ENCODE measurements at regions not wholly inside any gene's neighbourhood (a gene's known extent, or its start where the extent isn't known, plus 50 kb on each side); places are given as distances from the start of the nearest gene placed in this dataset.
"Not testable (repeated sequence)": the region's sequence is repeated elsewhere in the genome, so short reads cannot be mapped to it uniquely, and the experiment has no call there.

DNA sequence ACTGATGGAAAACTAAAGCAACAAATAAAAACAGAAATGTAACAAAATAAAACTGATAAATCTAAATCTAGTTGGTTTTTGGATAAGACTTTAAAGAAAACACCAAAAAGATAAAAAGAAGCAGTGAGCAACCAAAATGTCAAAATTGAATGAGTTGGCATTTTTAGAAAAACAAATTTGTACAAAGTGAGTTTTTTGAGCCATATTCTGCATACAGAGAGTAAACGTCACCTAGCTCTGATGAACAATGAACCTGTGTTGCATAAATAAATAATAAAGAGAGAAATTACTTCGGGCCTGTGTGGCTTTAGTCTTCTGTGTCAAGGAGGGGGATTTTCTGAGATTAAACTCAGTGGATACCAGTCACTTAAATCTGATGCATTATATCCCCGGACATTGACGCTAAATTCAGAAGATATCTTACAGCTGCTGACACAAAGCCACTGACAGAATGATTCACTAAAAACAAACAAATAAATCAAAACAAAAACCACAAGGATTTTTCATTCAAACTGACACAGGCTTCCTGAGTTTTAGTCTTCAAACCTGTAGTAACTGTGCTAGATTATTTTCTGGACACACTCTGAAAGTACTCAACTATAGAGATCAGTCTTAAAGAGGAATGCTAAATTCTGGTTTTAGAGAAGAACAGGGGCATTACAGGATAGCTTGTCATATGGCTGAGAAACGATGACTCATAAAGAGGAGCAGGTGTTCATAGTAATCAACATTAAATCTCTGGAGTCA lies 403.5 kb upstream of the ST8SIA4 start:
- Histone ChIP-seq H3K4me2 (ENCODE audit: low read depth, low read length, poor library complexity, severe bottlenecking) (no peak overlapping the region), H3K9me3 (ENCODE audit: insufficient read depth, low read length) (no peaks in the 10 kb centered on the region), H3K9me2 (replicated peaks; ENCODE audit: insufficient read depth, low read length) (no peaks in the 10 kb centered on the region), H3K27ac (ENCODE audit: low read depth, low read length) (no peak overlapping the region), H3K4me3 (ENCODE audit: insufficient read depth, low read length, poor library complexity, severe bottlenecking) (no peak overlapping the region), H4K20me1 (ENCODE audit: low read depth, low read length) (no peaks in the 10 kb centered on the region), H3K36me3 (ENCODE audit: low read length) (no peaks in the 10 kb centered on the region), H3F3A (ENCODE audit: insufficient read depth) (no peaks in the 10 kb centered on the region), H3K9ac (ENCODE audit: low read length) (no peak overlapping the region), H3K27me3 (ENCODE audit: low read length) (no peaks in the 10 kb centered on the region), H3K79me2 (ENCODE audit: insufficient read depth, low read length) (no peaks in the 10 kb centered on the region), H2AFZ (ENCODE audit: low read depth, low read length, severe bottlenecking) (no peak overlapping the region)
- TF ChIP-seq, protein P1, sequence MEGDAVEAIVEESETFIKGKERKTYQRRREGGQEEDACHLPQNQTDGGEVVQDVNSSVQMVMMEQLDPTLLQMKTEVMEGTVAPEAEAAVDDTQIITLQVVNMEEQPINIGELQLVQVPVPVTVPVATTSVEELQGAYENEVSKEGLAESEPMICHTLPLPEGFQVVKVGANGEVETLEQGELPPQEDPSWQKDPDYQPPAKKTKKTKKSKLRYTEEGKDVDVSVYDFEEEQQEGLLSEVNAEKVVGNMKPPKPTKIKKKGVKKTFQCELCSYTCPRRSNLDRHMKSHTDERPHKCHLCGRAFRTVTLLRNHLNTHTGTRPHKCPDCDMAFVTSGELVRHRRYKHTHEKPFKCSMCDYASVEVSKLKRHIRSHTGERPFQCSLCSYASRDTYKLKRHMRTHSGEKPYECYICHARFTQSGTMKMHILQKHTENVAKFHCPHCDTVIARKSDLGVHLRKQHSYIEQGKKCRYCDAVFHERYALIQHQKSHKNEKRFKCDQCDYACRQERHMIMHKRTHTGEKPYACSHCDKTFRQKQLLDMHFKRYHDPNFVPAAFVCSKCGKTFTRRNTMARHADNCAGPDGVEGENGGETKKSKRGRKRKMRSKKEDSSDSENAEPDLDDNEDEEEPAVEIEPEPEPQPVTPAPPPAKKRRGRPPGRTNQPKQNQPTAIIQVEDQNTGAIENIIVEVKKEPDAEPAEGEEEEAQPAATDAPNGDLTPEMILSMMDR (IDR thresholded peaks at IDR 0.05; ENCODE audit: insufficient read depth, low read length, poor library complexity, severe bottlenecking) = no peak
- no peak for TF ChIP-seq EZH2phosphoT487 (conservative IDR thresholded peaks at IDR 0.05; ENCODE audit: low read length)

GRCh38 chr5:101296477-101296876 lies 393.4 kb upstream of the ST8SIA4 start:
- Histone ChIP-seq H2AFZ (ENCODE audit: low read depth, low read length, severe bottlenecking) (no peak overlapping the region), H3K4me3 (ENCODE audit: insufficient read depth, low read length, poor library complexity, severe bottlenecking) (no peak overlapping the region), H3K4me2 (ENCODE audit: low read depth, low read length, poor library complexity, severe bottlenecking) (no peak overlapping the region), H3K9me3 (ENCODE audit: insufficient read depth, low read length) (no peaks in the 10 kb centered on the region), H3K27ac (ENCODE audit: low read depth, low read length) (no peak overlapping the region), H3F3A (ENCODE audit: insufficient read depth) (no peaks in the 10 kb centered on the region), H4K20me1 (ENCODE audit: low read depth, low read length) (no peaks in the 10 kb centered on the region), H3K79me2 (ENCODE audit: insufficient read depth, low read length) (no peaks in the 10 kb centered on the region), H3K9ac (ENCODE audit: low read length) (no peak overlapping the region), H3K36me3 (ENCODE audit: low read length) (no peaks in the 10 kb centered on the region), H3K27me3 (ENCODE audit: low read length) (no peaks in the 10 kb centered on the region), H3K9me2 (replicated peaks; ENCODE audit: insufficient read depth, low read length) (no peaks in the 10 kb centered on the region)
- TF ChIP-seq, protein P1 (IDR thresholded peaks at IDR 0.05; ENCODE audit: insufficient read depth, low read length, poor library complexity, severe bottlenecking) = no peak
- TF ChIP-seq EZH2phosphoT487 (conservative IDR thresholded peaks at IDR 0.05; ENCODE audit: low read length) = no peak

DNA sequence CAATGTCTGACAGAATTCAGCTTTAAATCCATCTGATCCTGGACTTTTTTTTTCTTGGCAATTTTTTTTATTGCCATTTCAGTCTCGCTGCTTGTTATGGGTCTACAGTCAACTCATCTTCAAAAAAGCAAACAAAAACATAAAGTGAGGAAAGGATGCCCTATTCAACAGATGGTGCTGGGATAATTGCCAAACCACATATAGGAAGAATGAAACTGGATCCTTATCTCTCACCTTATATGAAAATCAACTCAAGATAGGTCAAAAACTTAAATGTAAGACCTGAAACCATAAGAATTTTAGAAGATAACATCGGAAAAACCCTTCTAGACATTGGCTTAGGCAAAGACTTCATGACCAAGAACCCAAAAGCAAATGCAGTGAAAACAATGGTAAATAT lies 389.1 kb upstream of the ST8SIA4 start:
- no peaks in the 10 kb centered on the region for H4K20me1 ChIP-seq (ENCODE audit: low read depth, low read length)
- no peak overlapping the region for H3K4me3 ChIP-seq (ENCODE audit: insufficient read depth, low read length, poor library complexity, severe bottlenecking)
- no peak overlapping the region for H3K4me2 ChIP-seq (ENCODE audit: low read depth, low read length, poor library complexity, severe bottlenecking)
- no peaks in the 10 kb centered on the region for H3K9me2 ChIP-seq (replicated peaks; ENCODE audit: insufficient read depth, low read length)
- H3K9me3 ChIP-seq (ENCODE audit: insufficient read depth, low read length) = no peaks in the 10 kb centered on the region
- H3K79me2 ChIP-seq (ENCODE audit: insufficient read depth, low read length) = no peaks in the 10 kb centered on the region
- H2AFZ ChIP-seq (ENCODE audit: low read depth, low read length, severe bottlenecking) = no peak overlapping the region
- H3K27me3 ChIP-seq (ENCODE audit: low read length) = no peaks in the 10 kb centered on the region
- TF ChIP-seq, protein P1 (IDR thresholded peaks at IDR 0.05; ENCODE audit: insufficient read depth, low read length, poor library complexity, severe bottlenecking) = no peak
- no peak for TF ChIP-seq EZH2phosphoT487 (conservative IDR thresholded peaks at IDR 0.05; ENCODE audit: low read length)
- no peaks in the 10 kb centered on the region for H3K36me3 ChIP-seq (ENCODE audit: low read length)
- H3F3A ChIP-seq (ENCODE audit: insufficient read depth) = no peaks in the 10 kb centered on the region
- H3K27ac ChIP-seq (ENCODE audit: low read depth, low read length) = no peak overlapping the region
- H3K9ac ChIP-seq (ENCODE audit: low read length) = no peak overlapping the region

- not testable (repeated sequence) for H3K27me3 ChIP-seq (ENCODE audit: low read length); H3K79me2 ChIP-seq (ENCODE audit: insufficient read depth, low read length); H3K36me3 ChIP-seq (ENCODE audit: low read length); H3K27ac ChIP-seq (ENCODE audit: low read depth, low read length); H3K9me2 ChIP-seq (replicated peaks; ENCODE audit: insufficient read depth, low read length); H3K4me3 ChIP-seq (ENCODE audit: insufficient read depth, low read length, poor library complexity, severe bottlenecking); H3F3A ChIP-seq (ENCODE audit: insufficient read depth); H4K20me1 ChIP-seq (ENCODE audit: low read depth, low read length); H3K9ac ChIP-seq (ENCODE audit: low read length); H3K9me3 ChIP-seq (ENCODE audit: insufficient read depth, low read length); H3K4me2 ChIP-seq (ENCODE audit: low read depth, low read length, poor library complexity, severe bottlenecking); H2AFZ ChIP-seq (ENCODE audit: low read depth, low read length, severe bottlenecking)
These were observed 387.7 kb upstream of the ST8SIA4 start for GRCh38 chr5:101290761-101291160.

Data from SU-DHL-6 (cell line).